Vagina (tissue), 2 donors: ENCODE measurements at regions not wholly inside any gene's neighbourhood (a gene's known extent, or its start where the extent isn't known, plus 50 kb on each side); places are given as distances from the start of the nearest gene placed in this dataset.

Experiments
- DNase-seq, 2 donors: peaks; one replicate each; pipeline ENCODE4 v3.0.0-alpha.2; 2017; ENCODE audit errors: extremely low spot score in 2 of 2
- H3K27ac ChIP-seq: fragments of 200-600 bp; sonication (generic); one replicate; pipeline ENCODE4 v1.5.1; 2019
- H3K27me3 ChIP-seq: fragments of 200-600 bp; sonication (generic); one replicate; pipeline ENCODE4 v1.5.1; 2019
- H3K36me3 ChIP-seq, 2 donors: fragments of 200-600 bp; sonication (generic); one replicate each; pipeline ENCODE4 v1.5.1; 2017 to 2019
- H3K4me1 ChIP-seq: fragments of 200-600 bp; sonication (generic); one replicate; pipeline ENCODE4 v1.5.1; 2019
- H3K4me3 ChIP-seq, 2 donors: fragments of 200-600 bp; sonication (generic); 1 replicate in 1 of 2; 2 replicates in 1 of 2; pipeline ENCODE4 v1.5.1; 2016 to 2019
- H3K9me3 ChIP-seq: fragments of 200-600 bp; sonication (generic); one replicate; pipeline ENCODE4 v1.5.1; 2019
- CTCF ChIP-seq, 3 experiments: fragments of 450-650 bp in 2 of 3; fragments of 200-600 bp in 1 of 3; sonication (generic) in 1 of 3; IDR thresholded peaks; one replicate each; pipeline ENCODE4 v1.5.1; 2017 to 2019; ENCODE audit warnings: antibody characterized with exemption in 3 of 3, mild to moderate bottlenecking in 2 of 3, moderate library complexity in 2 of 3
- POLR2A ChIP-seq, 2 donors: fragments of 450-650 bp; IDR thresholded peaks; one replicate each; pipeline ENCODE4 v1.6.1; 2017; ENCODE audit warnings: antibody characterized with exemption in 2 of 2, mild to moderate bottlenecking in 2 of 2, moderate library complexity in 2 of 2
- POLR2AphosphoS5 ChIP-seq, 2 donors: sonication (generic); formaldehyde crosslinking; IDR thresholded peaks; one replicate each; pipeline ENCODE4 v1.9.0; 2017; ENCODE audit warnings: antibody characterized with exemption in 2 of 2, mild to moderate bottlenecking in 2 of 2, low read depth in 1 of 2; ENCODE audit not compliant: insufficient read depth in 1 of 2
- intact Hi-C: fragments of 100-400 bp; cut with DNase I; formaldehyde crosslinking; loops from one replicate; pipeline ENCODE4 v1.15.1; 2023

DNA sequence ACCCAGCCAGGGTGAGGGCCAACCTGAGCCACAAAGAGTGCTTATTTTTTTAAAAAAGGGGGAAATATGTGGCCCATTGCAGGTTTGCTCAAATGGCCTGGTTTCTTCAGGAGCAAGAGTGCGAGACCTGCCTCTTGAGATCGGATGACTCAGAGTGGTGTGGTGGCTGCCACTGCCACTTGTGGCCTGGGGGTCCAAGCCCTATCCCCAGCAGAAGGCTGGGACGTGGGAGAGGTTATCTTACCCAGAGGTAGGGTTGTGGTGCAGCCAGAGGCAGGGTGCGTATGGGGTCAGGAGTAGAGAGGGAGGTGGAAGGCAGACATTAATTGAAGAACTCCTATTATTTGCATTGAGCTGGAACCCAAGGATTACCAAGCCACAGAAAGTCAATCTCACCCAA lies 83.2 kb upstream of the SMAD3 start:
- Histone ChIP-seq H3K4me1 (no peaks in the 10 kb centered on the region), H3K4me3 (no peak overlapping the region), H3K27me3 (no peaks in the 10 kb centered on the region), H3K27ac (no peak overlapping the region), H3K36me3 (no peaks in the 10 kb centered on the region), H3K9me3 (no peaks in the 10 kb centered on the region)
- TF ChIP-seq CTCF (IDR thresholded peaks at IDR 0.05) (no peak), POLR2A (IDR thresholded peaks at IDR 0.05) (no peak), POLR2AphosphoS5 (IDR thresholded peaks at IDR 0.05; ENCODE audit: insufficient read depth in 1 of 2, low read depth in 1 of 2) (no peak)
- DNase-seq = no peak
- intact Hi-C loops = no loop called here

GRCh38 chr15:66982816-66983215 lies 82.6 kb upstream of the SMAD3 start:
- intact Hi-C loops = no loop called here
- no peaks in the 10 kb centered on the region for H3K9me3 ChIP-seq
- H3K27ac ChIP-seq = no peak overlapping the region
- DNase-seq = no peak
- no peaks in the 10 kb centered on the region for H3K27me3 ChIP-seq
- no peak for TF ChIP-seq CTCF (IDR thresholded peaks at IDR 0.05)
- no peak for TF ChIP-seq POLR2A (IDR thresholded peaks at IDR 0.05)
- TF ChIP-seq POLR2AphosphoS5 (IDR thresholded peaks at IDR 0.05; ENCODE audit: insufficient read depth in 1 of 2, low read depth in 1 of 2) = no peak
- H3K4me1 ChIP-seq = no peaks in the 10 kb centered on the region
- no peaks in the 10 kb centered on the region for H3K36me3 ChIP-seq
- H3K4me3 ChIP-seq = no peak overlapping the region

DNA sequence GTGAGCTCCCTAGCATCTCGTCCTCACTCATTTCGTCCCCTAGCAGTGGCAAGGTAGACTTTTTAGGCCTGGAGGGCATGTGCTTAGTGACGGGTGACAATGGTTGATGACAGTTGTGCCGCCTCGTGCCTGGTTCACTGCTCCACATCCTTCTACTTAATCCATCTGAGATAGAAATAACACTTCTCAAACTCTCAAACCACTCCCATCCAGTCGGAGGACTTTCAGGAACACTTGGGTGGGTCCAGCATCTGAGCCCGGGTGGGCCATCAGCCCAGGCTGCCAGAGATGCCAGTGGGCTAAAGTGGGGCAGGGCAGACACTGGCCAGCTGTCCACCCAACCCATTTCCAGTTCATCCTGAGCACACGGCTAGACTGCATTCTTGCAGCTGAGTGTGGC lies 79.7 kb upstream of the SMAD3 start:
- Histone ChIP-seq H3K27me3 (no peaks in the 10 kb centered on the region), H3K27ac (no peak overlapping the region), H3K36me3 (no peaks in the 10 kb centered on the region), H3K4me3 (no peak overlapping the region), H3K4me1 (no peaks in the 10 kb centered on the region), H3K9me3 (no peaks in the 10 kb centered on the region)
- intact Hi-C loops = no loop called here
- no peak for TF ChIP-seq POLR2A (IDR thresholded peaks at IDR 0.05)
- no peak for TF ChIP-seq POLR2AphosphoS5 (IDR thresholded peaks at IDR 0.05; ENCODE audit: insufficient read depth in 1 of 2, low read depth in 1 of 2)
- TF ChIP-seq CTCF (IDR thresholded peaks at IDR 0.05) = no peak
- no peak for DNase-seq

DNA sequence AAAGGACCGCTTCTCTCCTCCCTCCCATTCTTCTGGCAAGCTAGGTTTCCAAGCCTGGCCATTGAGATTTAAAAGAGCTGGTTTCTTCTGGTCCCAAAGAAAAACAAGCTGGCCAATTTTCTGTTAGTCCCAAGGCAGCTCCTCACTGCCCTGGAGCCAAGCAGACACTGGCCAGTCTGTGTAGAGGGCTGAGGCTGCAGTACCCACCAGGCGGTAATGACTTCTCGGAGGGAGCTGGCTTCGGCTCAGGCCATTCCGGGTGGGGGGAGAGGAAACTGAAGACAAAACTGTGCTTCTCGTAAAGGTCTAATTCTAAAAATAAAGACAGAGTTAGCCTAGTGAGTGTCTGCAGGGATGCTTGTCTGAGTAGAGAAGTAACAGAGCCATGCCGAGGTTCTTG lies 78.5 kb upstream of the SMAD3 start:
- Histone ChIP-seq H3K4me1 (no peaks in the 10 kb centered on the region), H3K4me3 (no peak overlapping the region), H3K36me3 (no peaks in the 10 kb centered on the region), H3K9me3 (no peaks in the 10 kb centered on the region), H3K27me3 (no peaks in the 10 kb centered on the region), H3K27ac (no peak overlapping the region)
- intact Hi-C loops = no loop called here
- no peak for DNase-seq
- TF ChIP-seq CTCF (IDR thresholded peaks at IDR 0.05) = no peak
- TF ChIP-seq POLR2A (IDR thresholded peaks at IDR 0.05) = no peak
- no peak for TF ChIP-seq POLR2AphosphoS5 (IDR thresholded peaks at IDR 0.05; ENCODE audit: insufficient read depth in 1 of 2, low read depth in 1 of 2)

GRCh38 chr15:66993090-66993489 lies 72.3 kb upstream of the SMAD3 start:
- H3K9me3 ChIP-seq = no peaks in the 10 kb centered on the region
- no peak overlapping the region for H3K27ac ChIP-seq
- intact Hi-C loops = no loop called here
- H3K4me3 ChIP-seq = no peak overlapping the region
- no peaks in the 10 kb centered on the region for H3K27me3 ChIP-seq
- no peaks in the 10 kb centered on the region for H3K36me3 ChIP-seq
- no peak for DNase-seq
- H3K4me1 ChIP-seq = no peaks in the 10 kb centered on the region
- TF ChIP-seq CTCF (IDR thresholded peaks at IDR 0.05) (no peak), POLR2A (IDR thresholded peaks at IDR 0.05) (no peak), POLR2AphosphoS5 (IDR thresholded peaks at IDR 0.05; ENCODE audit: insufficient read depth in 1 of 2, low read depth in 1 of 2) (no peak)
